GF-D8 (cell line): ENCODE measurements at regions not wholly inside any gene's neighbourhood (a gene's known extent, or its start where the extent isn't known, plus 50 kb on each side); places are given as distances from the start of the nearest gene placed in this dataset.
"Not testable (repeated sequence)": the region's sequence is repeated elsewhere in the genome, so short reads cannot be mapped to it uniquely, and the experiment has no call there.

Experiments used
- DNase-seq: peaks from one replicate; lab custom pipeline; 2025; lab: John Stamatoyannopoulos, UW

GRCh38 chr2:167681234-167682015 is 566.0 kb downstream of the STK39 start:
- DNase-seq = no peak

- DNase-seq = no peak
Measured at GRCh38 chr2:167678158-167678557, 569.2 kb downstream of the STK39 start.

- no peak for DNase-seq
Measured at GRCh38 chr2:167675906-167676305, 571.5 kb downstream of the STK39 start.

- DNase-seq = no peak
Measured at GRCh38 chr2:167670588-167670987, 576.8 kb downstream of the STK39 start.

GRCh38 chr2:167653131-167653530 is 594.3 kb downstream of the STK39 start:
- DNase-seq = no peak

- no peak for DNase-seq
Measured at GRCh38 chr2:167652401-167652800, 595.0 kb downstream of the STK39 start.

GRCh38 chr2:167651406-167652151 is 595.8 kb downstream of the STK39 start:
- DNase-seq = no peak

GRCh38 chr2:167646557-167646956 is 600.8 kb downstream of the STK39 start:
- no peak for DNase-seq

GRCh38 chr2:167640096-167640495 is 607.3 kb downstream of the STK39 start:
- no peak for DNase-seq

- no peak for DNase-seq
Measured at GRCh38 chr2:167637741-167638140, 609.7 kb downstream of the STK39 start.

- not testable (repeated sequence) for DNase-seq
Measured at GRCh38 chr2:167632271-167632670, 615.1 kb downstream of the STK39 start.

- DNase-seq = no peak
Measured at GRCh38 chr2:167626961-167627360, 620.4 kb downstream of the STK39 start.

- no peak for DNase-seq
Measured at GRCh38 chr2:167626301-167626700, 621.1 kb downstream of the STK39 start.

GRCh38 chr2:167616997-167617396 is 630.4 kb downstream of the STK39 start:
- DNase-seq = no peak

GRCh38 chr2:167613471-167613870 is 633.9 kb downstream of the STK39 start:
- no peak for DNase-seq

- DNase-seq = no peak
Measured at GRCh38 chr2:167608487-167608886, 638.9 kb downstream of the STK39 start.

GRCh38 chr2:167607731-167608130 is 639.7 kb downstream of the STK39 start:
- DNase-seq = no peak

GRCh38 chr2:167607211-167607610 is 640.2 kb downstream of the STK39 start:
- DNase-seq = no peak

GRCh38 chr2:167602122-167602521 is 645.3 kb downstream of the STK39 start:
- no peak for DNase-seq

- no peak for DNase-seq
Measured at GRCh38 chr2:167599219-167599618, 648.2 kb downstream of the STK39 start.

GRCh38 chr2:167595839-167596471 is 651.4 kb downstream of the STK39 start:
- DNase-seq = no peak

- no peak for DNase-seq
Measured at GRCh38 chr2:167595021-167595420, 652.4 kb downstream of the STK39 start.

- DNase-seq = no peak
Measured at GRCh38 chr2:167592441-167592840, 655.0 kb downstream of the STK39 start.
